ENCODE measurements at regions not wholly inside any gene's neighbourhood (a gene's known extent, or its start where the extent isn't known, plus 50 kb on each side); places are given as distances from the start of the nearest gene placed in this dataset.

DNA sequence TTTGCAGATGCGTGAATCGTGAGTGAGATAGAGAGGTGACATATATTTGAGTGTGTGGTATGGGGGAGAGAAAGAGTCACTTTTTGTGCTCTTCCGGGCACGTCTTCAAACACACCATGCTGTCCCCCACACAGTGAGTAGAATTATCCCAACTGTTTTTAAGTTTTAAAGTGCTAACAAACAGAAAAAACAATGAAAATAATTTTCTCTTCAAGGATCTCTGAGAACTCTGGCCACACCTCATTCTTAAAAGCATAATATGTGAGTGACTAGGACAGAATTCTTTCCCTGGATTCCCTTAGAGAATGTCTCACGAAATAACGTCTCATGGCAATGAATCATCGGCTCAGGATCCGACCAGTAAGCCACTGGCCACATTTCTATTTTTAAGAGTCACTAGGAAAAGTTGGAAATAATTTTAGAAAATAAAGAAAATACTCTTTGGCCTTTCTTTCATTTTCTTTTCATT, 235.7 kb upstream of the ZNF217 start:
- Mint-ChIP-seq H3K36me3 (ENCODE audit: low read depth) (no peaks in the 10 kb centered on the region), H3K9me3 (no peaks in the 10 kb centered on the region), H3K4me1 (ENCODE audit: low read depth) (peaks cover 46% of the 10 kb centered on the region), H3K27ac (peak overlapping the region; percentile 84), H3K4me3 (peak overlapping the region; percentile 72), H3K27me3 (ENCODE audit: low read depth) (no peaks in the 10 kb centered on the region)
- CTCF ChIA-PET, result interaction anchor here (1.2 kb wide), 1 partner anchor 75 kb away, joined by 3 read pairs; no protein-coding TSS in a partner anchor
- no peak for DNase-seq
- intact Hi-C loops (cut with micrococcal nuclease), result no loop called here

- Mint-ChIP-seq H3K4me1 (ENCODE audit: low read depth) (peaks cover 43% of the 10 kb centered on the region), H3K36me3 (ENCODE audit: low read depth) (no peaks in the 10 kb centered on the region), H3K27ac (peak overlapping the region; percentile 84), H3K4me3 (peak overlapping the region; percentile 72), H3K9me3 (no peaks in the 10 kb centered on the region), H3K27me3 (ENCODE audit: low read depth) (no peaks in the 10 kb centered on the region)
- no peak for DNase-seq
- intact Hi-C loops (cut with micrococcal nuclease), result no loop called here
- CTCF ChIA-PET, result interaction anchor here (0.6 to 2.1 kb wide), 3 partner anchors 10 to 253 kb away, joined by 3 to 14 read pairs (median 3); no protein-coding TSS in a partner anchor
Measured at GRCh38 chr20:53828682-53829254, 235.1 kb upstream of the ZNF217 start.

GRCh38 chr20:53828088-53828681, 234.5 kb upstream of the ZNF217 start:
- Mint-ChIP-seq H3K27ac (no peak overlapping the region), H3K36me3 (ENCODE audit: low read depth) (no peaks in the 10 kb centered on the region), H3K9me3 (no peaks in the 10 kb centered on the region), H3K4me1 (ENCODE audit: low read depth) (peaks cover 40% of the 10 kb centered on the region), H3K27me3 (ENCODE audit: low read depth) (no peaks in the 10 kb centered on the region), H3K4me3 (peak overlapping the region; percentile 72)
- no peak for DNase-seq
- CTCF ChIA-PET, result interaction anchor here (0.6 to 2.1 kb wide), 3 partner anchors 10 to 252 kb away, joined by 3 to 14 read pairs (median 3); no protein-coding TSS in a partner anchor
- intact Hi-C loops (cut with micrococcal nuclease), result no loop called here

GRCh38 chr20:53827292-53828087, 233.9 kb upstream of the ZNF217 start:
- Mint-ChIP-seq H3K27me3 (ENCODE audit: low read depth) (no peaks in the 10 kb centered on the region), H3K27ac (no peak overlapping the region), H3K4me1 (ENCODE audit: low read depth) (peaks cover 40% of the 10 kb centered on the region), H3K36me3 (ENCODE audit: low read depth) (no peaks in the 10 kb centered on the region), H3K9me3 (no peaks in the 10 kb centered on the region), H3K4me3 (no peak overlapping the region)
- no peak for DNase-seq
- CTCF ChIA-PET, result interaction anchor here (2.1 kb wide), 1 partner anchor 89 kb away, joined by 14 read pairs; no protein-coding TSS in a partner anchor
- intact Hi-C loops (cut with micrococcal nuclease), result no loop called here

DNA sequence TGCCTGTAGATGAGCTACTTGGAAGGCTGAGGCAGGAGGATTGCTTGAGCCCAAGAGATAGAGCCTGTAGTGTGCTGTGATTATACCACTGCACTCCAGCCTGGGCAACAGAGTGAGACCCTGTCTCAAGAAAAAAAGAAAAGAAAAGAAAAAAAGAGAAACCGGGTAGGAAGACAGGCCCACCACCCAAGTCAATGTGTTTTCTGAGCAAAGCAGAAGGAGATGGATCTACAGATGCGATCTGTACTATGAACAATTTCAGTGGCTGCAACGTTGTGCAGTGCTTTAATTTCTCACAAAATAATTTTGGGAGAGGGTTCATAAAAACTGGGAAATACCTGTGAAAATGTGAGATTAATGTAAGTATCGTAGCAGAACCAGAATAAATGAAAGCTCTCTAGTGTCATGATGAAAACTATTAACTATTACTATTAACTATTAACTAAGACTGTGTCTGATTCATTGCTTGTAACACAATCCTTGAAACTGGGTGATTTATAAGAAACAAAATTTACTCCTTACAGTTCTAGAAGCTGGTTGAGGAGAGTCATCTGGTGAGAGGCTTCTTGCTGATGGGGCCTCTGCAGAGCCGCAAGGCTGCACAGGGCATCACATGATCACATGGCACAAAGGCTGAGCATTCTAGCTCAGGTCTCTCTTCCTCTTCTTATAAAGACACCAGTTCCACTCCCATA, 233.1 kb upstream of the ZNF217 start:
- no peak for DNase-seq
- no peaks in the 10 kb centered on the region for H3K9me3 Mint-ChIP-seq
- peaks cover 40% of the 10 kb centered on the region for H3K4me1 Mint-ChIP-seq (ENCODE audit: low read depth)
- CTCF ChIA-PET, result interaction anchor here (2.1 kb wide), 1 partner anchor 89 kb away, joined by 14 read pairs; no protein-coding TSS in a partner anchor
- H3K27ac Mint-ChIP-seq, result no peak overlapping the region
- H3K36me3 Mint-ChIP-seq (ENCODE audit: low read depth), result no peaks in the 10 kb centered on the region
- intact Hi-C loops (cut with micrococcal nuclease), result no loop called here
- no peaks in the 10 kb centered on the region for H3K27me3 Mint-ChIP-seq (ENCODE audit: low read depth)
- no peak overlapping the region for H3K4me3 Mint-ChIP-seq

- H3K9me3 Mint-ChIP-seq, result no peaks in the 10 kb centered on the region
- H3K4me3 Mint-ChIP-seq, result no peak overlapping the region
- CTCF ChIA-PET, result no interaction called here
- intact Hi-C loops (cut with micrococcal nuclease), result no loop called here
- H3K4me1 Mint-ChIP-seq (ENCODE audit: low read depth), result peaks cover 39% of the 10 kb centered on the region
- H3K27ac Mint-ChIP-seq, result no peak overlapping the region
- no peaks in the 10 kb centered on the region for H3K36me3 Mint-ChIP-seq (ENCODE audit: low read depth)
- DNase-seq, result no peak
- H3K27me3 Mint-ChIP-seq (ENCODE audit: low read depth), result no peaks in the 10 kb centered on the region
Measured at GRCh38 chr20:53826090-53826489, 232.5 kb upstream of the ZNF217 start.

DNA sequence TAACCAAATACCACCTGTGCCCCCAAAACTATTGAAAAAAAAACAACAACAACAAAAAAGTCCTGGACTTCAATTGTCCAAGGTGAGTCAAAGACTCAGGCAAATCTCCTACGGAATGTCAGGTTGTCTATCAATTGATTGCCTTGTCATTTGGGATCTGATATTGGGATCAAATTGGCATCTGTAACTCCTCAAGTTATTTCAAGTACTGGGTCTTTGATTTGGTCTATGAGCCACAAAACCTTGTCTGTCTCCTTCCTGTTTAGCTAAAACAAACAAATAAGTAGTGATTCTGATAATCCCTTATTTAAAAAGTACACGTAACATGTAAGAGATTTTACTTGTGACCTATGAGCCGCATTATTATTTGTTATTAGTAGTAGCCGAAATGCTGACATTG, 231.6 kb upstream of the ZNF217 start:
- no peak for DNase-seq
- no peak overlapping the region for H3K4me3 Mint-ChIP-seq
- H3K4me1 Mint-ChIP-seq (ENCODE audit: low read depth), result peaks cover 31% of the 10 kb centered on the region
- H3K9me3 Mint-ChIP-seq, result no peaks in the 10 kb centered on the region
- H3K27ac Mint-ChIP-seq, result no peak overlapping the region
- intact Hi-C loops (cut with micrococcal nuclease), result no loop called here
- no peaks in the 10 kb centered on the region for H3K36me3 Mint-ChIP-seq (ENCODE audit: low read depth)
- H3K27me3 Mint-ChIP-seq (ENCODE audit: low read depth), result no peaks in the 10 kb centered on the region
- CTCF ChIA-PET, result interaction anchor here (0.6 kb wide), 1 partner anchor 189 kb away, joined by 4 read pairs; no protein-coding TSS in a partner anchor

- Mint-ChIP-seq H3K4me3 (no peak overlapping the region), H3K27me3 (ENCODE audit: low read depth) (no peaks in the 10 kb centered on the region), H3K36me3 (ENCODE audit: low read depth) (no peaks in the 10 kb centered on the region), H3K4me1 (ENCODE audit: low read depth) (peaks cover 26% of the 10 kb centered on the region), H3K27ac (no peak overlapping the region), H3K9me3 (peaks cover under 1% of the 10 kb centered on the region)
- no peak for DNase-seq
- intact Hi-C loops (cut with micrococcal nuclease), result no loop called here
- CTCF ChIA-PET, result interaction anchor here (0.6 to 0.8 kb wide), 3 partner anchors 60 to 496 kb away, joined by 3 to 4 read pairs (median 4); no protein-coding TSS in a partner anchor
Measured at GRCh38 chr20:53824779-53825178, 231.1 kb upstream of the ZNF217 start.

GRCh38 chr20:53823121-53823764, 229.6 kb upstream of the ZNF217 start:
- Mint-ChIP-seq H3K27me3 (ENCODE audit: low read depth) (no peaks in the 10 kb centered on the region), H3K4me1 (ENCODE audit: low read depth) (peaks cover 10% of the 10 kb centered on the region), H3K27ac (no peak overlapping the region), H3K9me3 (peaks cover 12% of the 10 kb centered on the region), H3K36me3 (ENCODE audit: low read depth) (no peaks in the 10 kb centered on the region), H3K4me3 (no peak overlapping the region)
- CTCF ChIA-PET, result no interaction called here
- intact Hi-C loops (cut with micrococcal nuclease), result no loop called here
- no peak for DNase-seq

DNA sequence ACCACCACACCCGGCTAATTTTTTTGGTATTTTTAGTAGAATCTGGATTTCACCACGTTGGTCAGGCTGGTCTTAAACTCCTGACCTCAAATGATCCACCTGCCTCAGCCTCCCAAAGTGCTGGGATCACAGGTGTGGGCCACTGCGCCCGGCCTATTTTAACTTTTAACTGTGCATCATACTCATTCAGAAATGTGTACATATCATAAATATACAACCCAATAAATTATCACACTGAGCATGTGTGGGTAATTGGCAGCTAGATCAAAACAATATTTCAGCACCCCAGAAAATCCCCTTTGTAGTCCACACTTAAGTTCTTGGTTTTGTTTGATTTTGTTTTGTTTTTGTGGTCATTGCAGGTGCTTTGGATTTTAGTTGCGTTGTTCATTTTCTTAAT, 228.9 kb upstream of the ZNF217 start:
- no peak overlapping the region for H3K27ac Mint-ChIP-seq
- CTCF ChIA-PET, result no interaction called here
- no peak overlapping the region for H3K4me3 Mint-ChIP-seq
- H3K27me3 Mint-ChIP-seq (ENCODE audit: low read depth), result no peaks in the 10 kb centered on the region
- no peak for DNase-seq
- intact Hi-C loops (cut with micrococcal nuclease), result no loop called here
- peaks cover 12% of the 10 kb centered on the region for H3K9me3 Mint-ChIP-seq
- peaks cover 4% of the 10 kb centered on the region for H3K4me1 Mint-ChIP-seq (ENCODE audit: low read depth)
- no peaks in the 10 kb centered on the region for H3K36me3 Mint-ChIP-seq (ENCODE audit: low read depth)

- Mint-ChIP-seq H3K9me3 (peaks cover 12% of the 10 kb centered on the region), H3K4me3 (no peak overlapping the region), H3K27me3 (ENCODE audit: low read depth) (no peaks in the 10 kb centered on the region), H3K36me3 (ENCODE audit: low read depth) (no peaks in the 10 kb centered on the region), H3K4me1 (ENCODE audit: low read depth) (peaks cover 10% of the 10 kb centered on the region), H3K27ac (no peak overlapping the region)
- CTCF ChIA-PET, result no interaction called here
- no peak for DNase-seq
- intact Hi-C loops (cut with micrococcal nuclease), result no loop called here
Measured at GRCh38 chr20:53819973-53820451, 226.4 kb upstream of the ZNF217 start.
